A673 (cell line): ENCODE measurements at regions not wholly inside any gene's neighbourhood (a gene's known extent, or its start where the extent isn't known, plus 50 kb on each side); places are given as distances from the start of the nearest gene placed in this dataset.

Source experiments
- BruUV-seq: library from RNA; stranded (reverse); fragments of 400-500 nt; replicated peaks from 2 replicates; lab custom pipeline; 2021; lab: Mats Ljungman, UMichigan
- CTCF ChIA-PET: fragments of 300-600 bp; sonication (Branson Sonifier 250); formaldehyde crosslinking; loops from one replicate; lab custom pipeline; 2022; ENCODE audit warnings: antibody characterized with exemption; lab: Charles Lee
- POLR2A ChIA-PET: fragments of 300-600 bp; sonication (Branson Sonifier 250); formaldehyde crosslinking; loops from one replicate; lab custom pipeline; 2022; ENCODE audit warnings: antibody characterized with exemption; ENCODE audit not compliant: low non-redundant PET; lab: Charles Lee
- DNase-seq: peaks from one replicate; pipeline ENCODE4 v3.0.0-alpha.2; 2015; ENCODE audit warnings: low spot score
- H3K27ac ChIP-seq: fragments of 200-600 bp; sonication (generic); 2 replicates; pipeline ENCODE4 v1.5.1; 2016; ENCODE audit warnings: mixed run types, low read depth, mild to moderate bottlenecking, mixed read lengths, antibody characterized with exemption, low read length; ENCODE audit not compliant: poor library complexity, severe bottlenecking
- H3K27me3 ChIP-seq: fragments of 200-600 bp; sonication (generic); replicated peaks from 2 replicates; pipeline ENCODE4 v1.6.1; 2017; ENCODE audit warnings: mixed run types, low read depth, mild to moderate bottlenecking, mixed read lengths, antibody characterized with exemption, low read length; ENCODE audit not compliant: insufficient read depth, poor library complexity
- H3K36me3 ChIP-seq: fragments of 200-600 bp; sonication (generic); 2 replicates; pipeline ENCODE4 v1.6.1; 2016; ENCODE audit warnings: mixed run types, mild to moderate bottlenecking, mixed read lengths, antibody characterized with exemption, low read length; ENCODE audit not compliant: insufficient read depth, poor library complexity, severe bottlenecking
- H3K4me1 ChIP-seq: fragments of 200-600 bp; sonication (generic); 2 replicates; pipeline ENCODE4 v1.6.1; 2017; ENCODE audit warnings: mixed run types, mild to moderate bottlenecking, mixed read lengths, antibody characterized with exemption, low read length; ENCODE audit not compliant: insufficient read depth, poor library complexity, severe bottlenecking
- H3K4me3 ChIP-seq: fragments of 200-600 bp; sonication (generic); 2 replicates; pipeline ENCODE4 v1.5.1; 2016; ENCODE audit warnings: low read depth, mixed run types, mild to moderate bottlenecking, mixed read lengths, low read length; ENCODE audit not compliant: poor library complexity, severe bottlenecking
- H3K9me3 ChIP-seq: fragments of 200-600 bp; sonication (generic); 2 replicates; pipeline ENCODE4 v1.6.1; 2016; ENCODE audit warnings: mixed run types, low read depth, mild to moderate bottlenecking, mixed read lengths, antibody characterized with exemption, low read length; ENCODE audit not compliant: poor library complexity, severe bottlenecking
- EZH2 ChIP-seq: fragments of 200-600 bp; sonication (generic); IDR thresholded peaks from 2 replicates; pipeline ENCODE4 v1.6.1; 2017; ENCODE audit warnings: borderline replicate concordance, low read depth, mild to moderate bottlenecking, mixed read lengths, antibody characterized with exemption, low read length; ENCODE audit not compliant: poor library complexity, severe bottlenecking
- intact Hi-C: fragments of 100-400 bp; cut with micrococcal nuclease; formaldehyde crosslinking; loops from one replicate; pipeline ENCODE4 v1.10.0; 2022; ENCODE audit not compliant: unreplicated experiment
- TF ChIP-seq, protein P1 (sequence below): fragments of 300-800, 200-600 bp; sonication (generic); conservative IDR thresholded peaks from 2 replicates; pipeline ENCODE4 v1.5.1; 2017; ENCODE audit warnings: low read depth, mild to moderate bottlenecking, antibody characterized with exemption, low read length, moderate library complexity, mixed read lengths

DNA sequence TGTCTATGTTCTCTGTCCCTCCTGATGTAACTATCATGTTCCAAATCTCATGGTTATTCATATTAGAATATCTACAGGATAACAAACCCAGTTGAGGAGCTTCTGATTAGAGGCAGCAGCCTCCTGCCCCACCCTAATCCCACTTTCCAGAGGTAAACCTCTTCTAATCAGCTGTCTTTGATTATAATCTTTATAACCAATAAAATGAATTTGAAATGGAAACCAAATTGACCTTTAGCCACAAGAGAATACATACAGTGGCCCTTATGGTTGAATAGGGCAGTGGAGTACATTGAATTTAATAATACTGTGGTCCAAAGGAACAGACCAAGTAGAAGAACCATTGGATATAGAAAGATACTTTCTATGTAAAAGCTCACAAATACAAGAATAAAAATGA, 281.3 kb upstream of the UMPS start:
- no peak overlapping the region for H3K4me3 ChIP-seq
- no peaks in the 10 kb centered on the region for H3K27me3 ChIP-seq
- intact Hi-C loops, result no loop called here
- DNase-seq, result no peak
- ChIA-PET CTCF (no interaction called here), POLR2A (no interaction called here)
- H3K4me1 ChIP-seq, result no peaks in the 10 kb centered on the region
- H3K36me3 ChIP-seq, result no peaks in the 10 kb centered on the region
- no TSS peak for BruUV-seq
- no peak for TF ChIP-seq EZH2
- TF ChIP-seq, protein P1, sequence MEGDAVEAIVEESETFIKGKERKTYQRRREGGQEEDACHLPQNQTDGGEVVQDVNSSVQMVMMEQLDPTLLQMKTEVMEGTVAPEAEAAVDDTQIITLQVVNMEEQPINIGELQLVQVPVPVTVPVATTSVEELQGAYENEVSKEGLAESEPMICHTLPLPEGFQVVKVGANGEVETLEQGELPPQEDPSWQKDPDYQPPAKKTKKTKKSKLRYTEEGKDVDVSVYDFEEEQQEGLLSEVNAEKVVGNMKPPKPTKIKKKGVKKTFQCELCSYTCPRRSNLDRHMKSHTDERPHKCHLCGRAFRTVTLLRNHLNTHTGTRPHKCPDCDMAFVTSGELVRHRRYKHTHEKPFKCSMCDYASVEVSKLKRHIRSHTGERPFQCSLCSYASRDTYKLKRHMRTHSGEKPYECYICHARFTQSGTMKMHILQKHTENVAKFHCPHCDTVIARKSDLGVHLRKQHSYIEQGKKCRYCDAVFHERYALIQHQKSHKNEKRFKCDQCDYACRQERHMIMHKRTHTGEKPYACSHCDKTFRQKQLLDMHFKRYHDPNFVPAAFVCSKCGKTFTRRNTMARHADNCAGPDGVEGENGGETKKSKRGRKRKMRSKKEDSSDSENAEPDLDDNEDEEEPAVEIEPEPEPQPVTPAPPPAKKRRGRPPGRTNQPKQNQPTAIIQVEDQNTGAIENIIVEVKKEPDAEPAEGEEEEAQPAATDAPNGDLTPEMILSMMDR, result no peak
- H3K27ac ChIP-seq, result no peak overlapping the region
- H3K9me3 ChIP-seq, result no peaks in the 10 kb centered on the region

DNA sequence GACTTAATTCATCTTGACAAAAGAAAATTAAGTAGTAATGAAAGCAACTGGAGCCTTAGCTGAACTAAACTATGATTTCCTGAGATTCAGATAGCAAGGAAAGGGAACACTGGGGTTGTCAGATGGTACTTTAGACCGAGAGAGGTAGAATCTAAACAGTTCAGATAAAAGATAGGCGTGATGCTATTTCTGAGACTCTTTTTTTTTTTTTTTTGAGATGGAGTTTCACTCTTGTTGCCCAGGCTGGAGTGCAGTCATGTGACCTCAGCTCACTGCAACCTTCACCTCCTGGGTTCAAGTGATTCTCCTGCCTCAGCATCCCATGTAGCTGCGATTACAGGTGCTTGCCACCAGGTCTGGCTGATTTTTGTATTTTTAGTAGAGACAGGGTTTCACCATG, 279.9 kb upstream of the UMPS start:
- no peak overlapping the region for H3K27ac ChIP-seq
- no peak for DNase-seq
- no peaks in the 10 kb centered on the region for H3K9me3 ChIP-seq
- ChIA-PET POLR2A (no interaction called here), CTCF (no interaction called here)
- no peaks in the 10 kb centered on the region for H3K36me3 ChIP-seq
- no peaks in the 10 kb centered on the region for H3K4me1 ChIP-seq
- H3K4me3 ChIP-seq, result no peak overlapping the region
- TF ChIP-seq, protein P1, result no peak
- TF ChIP-seq EZH2, result no peak
- BruUV-seq, result no TSS peak
- intact Hi-C loops, result no loop called here
- H3K27me3 ChIP-seq, result no peaks in the 10 kb centered on the region

DNA sequence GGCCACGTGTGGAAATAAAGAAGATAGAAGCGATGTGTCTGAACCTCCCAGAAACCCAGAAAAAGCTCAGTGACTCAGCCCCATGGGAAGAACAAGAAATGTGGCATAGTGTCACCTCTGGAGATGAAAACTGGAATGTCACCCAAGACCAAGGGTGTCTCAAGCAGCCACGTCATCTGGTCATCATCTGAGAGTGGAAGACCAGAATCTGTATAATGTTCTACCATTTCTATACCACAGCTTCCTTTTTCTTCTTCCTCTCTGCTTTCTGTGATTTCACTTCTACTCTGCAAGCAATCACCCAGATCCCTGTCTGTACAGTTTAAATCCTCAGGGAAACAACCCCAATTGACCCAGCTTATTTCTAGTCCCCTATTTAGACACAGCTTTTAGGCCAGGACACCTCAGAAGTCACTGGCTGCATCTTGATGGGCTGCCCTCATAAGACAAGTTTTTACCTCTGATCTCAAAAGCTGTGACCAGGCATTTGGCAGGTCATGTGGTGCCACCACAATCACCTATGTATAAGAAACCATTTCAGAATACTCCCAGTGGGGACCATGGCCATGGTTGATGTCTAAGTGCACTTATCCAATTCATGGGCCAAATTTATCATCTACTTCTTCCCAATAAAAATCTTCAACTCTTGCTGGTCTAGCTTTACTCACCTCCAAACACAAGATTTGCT, 278.5 kb upstream of the UMPS start:
- H3K4me1 ChIP-seq, result no peaks in the 10 kb centered on the region
- no peak overlapping the region for H3K4me3 ChIP-seq
- CTCF ChIA-PET, result interaction anchor here (0.6 kb wide), 1 partner anchor 208 kb away, joined by 5 read pairs; no protein-coding TSS in a partner anchor
- intact Hi-C loops, result no loop called here
- no TSS peak for BruUV-seq
- H3K27me3 ChIP-seq, result no peaks in the 10 kb centered on the region
- no peaks in the 10 kb centered on the region for H3K36me3 ChIP-seq
- H3K27ac ChIP-seq, result no peak overlapping the region
- POLR2A ChIA-PET, result no interaction called here
- TF ChIP-seq EZH2, result no peak
- TF ChIP-seq, protein P1, result no peak
- no peak for DNase-seq
- no peaks in the 10 kb centered on the region for H3K9me3 ChIP-seq
